Thyroid gland (tissue), 4 donors: ENCODE measurements at regions not wholly inside any gene's neighbourhood (a gene's known extent, or its start where the extent isn't known, plus 50 kb on each side); places are given as distances from the start of the nearest gene placed in this dataset.
A peak's percentile ranks its signal among the peaks of the same experiment; 100 is the strongest.

Experiments used
- DNase-seq, 2 donors: peaks; one replicate each; pipeline ENCODE4 v3.0.0-alpha.2; 2019
- H3K27ac ChIP-seq, 3 donors: fragments of 200-600 bp; sonication (generic); 1 replicate in 2 of 3; 2 replicates in 1 of 3; pipeline ENCODE4 v1.5.1; 2016 to 2019; ENCODE audit warnings: mild to moderate bottlenecking in 1 of 3, moderate library complexity in 1 of 3
- H3K27me3 ChIP-seq: fragments of 200-600 bp; sonication (generic); one replicate; pipeline ENCODE4 v1.5.1; 2019
- H3K36me3 ChIP-seq, 2 donors: fragments of 200-600 bp; sonication (generic); one replicate each; pipeline ENCODE4 v1.5.1; 2016 to 2019
- H3K4me1 ChIP-seq, 2 donors: fragments of 200-600 bp; sonication (generic); one replicate each; pipeline ENCODE4 v1.5.1; 2017 to 2019
- H3K4me3 ChIP-seq, 3 donors: fragments of 200-600 bp; sonication (generic); replicated peaks in 1 of 3; 1 replicate in 2 of 3; 2 replicates in 1 of 3; pipeline ENCODE4 v1.5.1; 2016; ENCODE audit warnings: mild to moderate bottlenecking in 1 of 3
- H3K9me3 ChIP-seq: fragments of 200-600 bp; sonication (generic); one replicate; pipeline ENCODE4 v1.5.1; 2017
- POLR2A ChIP-seq, 2 donors: fragments of 450-650 bp; IDR thresholded peaks; one replicate each; pipeline ENCODE4 v1.6.1; 2017; ENCODE audit warnings: antibody characterized with exemption in 2 of 2, mild to moderate bottlenecking in 2 of 2, moderate library complexity in 1 of 2
- WGBS, 2 donors: methylation state at CpG; one replicate each; pipeline ENCODE4 v1.1.5; 2017; 5-methylcytosine and 5-hydroxymethylcytosine counted together
- intact Hi-C: fragments of 100-400 bp; cut with DNase I; formaldehyde crosslinking; loops from one replicate; pipeline ENCODE4 v1.15.1; 2023
- TF ChIP-seq, protein P1 (sequence below), 6 experiments: fragments of 200-600 bp in 3 of 6; fragments of 450-650 bp in 3 of 6; sonication (generic) in 3 of 6; IDR thresholded peaks; one replicate each; pipeline ENCODE4 v1.5.1; 2016 to 2019; ENCODE audit warnings: antibody characterized with exemption in 6 of 6, mild to moderate bottlenecking in 2 of 6, inconsistent platforms in 1 of 6, moderate library complexity in 1 of 6

DNA sequence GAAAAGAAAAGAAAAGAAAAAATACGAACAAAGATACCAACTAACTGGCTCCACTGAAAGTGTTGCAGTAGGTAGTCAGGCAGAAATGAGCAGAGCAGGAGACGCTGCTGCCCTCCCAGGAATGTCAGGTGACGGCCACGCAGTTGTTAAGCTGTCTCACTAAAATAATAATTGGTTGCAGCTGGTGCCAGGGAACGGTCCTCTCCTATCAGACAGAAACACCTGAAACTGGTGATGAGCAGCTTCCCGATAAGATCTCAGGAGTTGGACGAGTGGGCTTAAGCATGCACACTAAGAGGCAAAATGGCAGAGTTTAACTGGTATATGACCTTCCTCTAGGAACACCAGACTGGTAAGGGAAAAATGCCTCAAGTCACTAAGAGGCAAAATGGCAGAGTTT is 611.1 kb downstream of the ZEB2 start:
- H3K9me3 ChIP-seq, result no peaks in the 10 kb centered on the region
- no peak overlapping the region for H3K27ac ChIP-seq
- no peaks in the 10 kb centered on the region for H3K27me3 ChIP-seq
- no peaks in the 10 kb centered on the region for H3K4me1 ChIP-seq
- no peak overlapping the region for H3K4me3 ChIP-seq
- 45 to 49% methylated on average over 7 of the region's 7 CpGs for WGBS, 2 donors
- H3K36me3 ChIP-seq, result no peaks in the 10 kb centered on the region
- intact Hi-C loops, result no loop called here
- DNase-seq, result peak in 1 of 2 donors; percentile 17
- no peak for TF ChIP-seq POLR2A (IDR thresholded peaks at IDR 0.05)
- TF ChIP-seq, protein P1, sequence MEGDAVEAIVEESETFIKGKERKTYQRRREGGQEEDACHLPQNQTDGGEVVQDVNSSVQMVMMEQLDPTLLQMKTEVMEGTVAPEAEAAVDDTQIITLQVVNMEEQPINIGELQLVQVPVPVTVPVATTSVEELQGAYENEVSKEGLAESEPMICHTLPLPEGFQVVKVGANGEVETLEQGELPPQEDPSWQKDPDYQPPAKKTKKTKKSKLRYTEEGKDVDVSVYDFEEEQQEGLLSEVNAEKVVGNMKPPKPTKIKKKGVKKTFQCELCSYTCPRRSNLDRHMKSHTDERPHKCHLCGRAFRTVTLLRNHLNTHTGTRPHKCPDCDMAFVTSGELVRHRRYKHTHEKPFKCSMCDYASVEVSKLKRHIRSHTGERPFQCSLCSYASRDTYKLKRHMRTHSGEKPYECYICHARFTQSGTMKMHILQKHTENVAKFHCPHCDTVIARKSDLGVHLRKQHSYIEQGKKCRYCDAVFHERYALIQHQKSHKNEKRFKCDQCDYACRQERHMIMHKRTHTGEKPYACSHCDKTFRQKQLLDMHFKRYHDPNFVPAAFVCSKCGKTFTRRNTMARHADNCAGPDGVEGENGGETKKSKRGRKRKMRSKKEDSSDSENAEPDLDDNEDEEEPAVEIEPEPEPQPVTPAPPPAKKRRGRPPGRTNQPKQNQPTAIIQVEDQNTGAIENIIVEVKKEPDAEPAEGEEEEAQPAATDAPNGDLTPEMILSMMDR (IDR thresholded peaks at IDR 0.05), result no peak

DNA sequence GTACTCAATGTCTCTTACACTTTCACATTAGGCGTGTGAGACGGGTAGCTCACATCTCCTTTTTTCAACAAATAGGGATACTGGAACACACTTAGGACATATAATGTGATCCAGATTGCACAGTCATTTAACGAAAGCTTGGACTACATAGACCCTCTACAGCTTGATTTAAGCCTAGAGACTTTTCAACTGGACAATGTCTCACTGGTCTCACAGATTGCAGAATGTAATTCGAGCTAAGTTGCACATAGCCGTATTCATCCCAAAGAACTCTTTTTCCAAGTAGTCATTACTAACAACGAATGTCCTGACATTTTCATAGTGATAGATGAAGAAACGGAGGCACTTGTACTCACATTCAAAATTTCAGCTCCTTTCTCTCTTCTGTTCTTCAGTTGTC is 612.1 kb downstream of the ZEB2 start:
- no peaks in the 10 kb centered on the region for H3K36me3 ChIP-seq
- no peak for DNase-seq
- TF ChIP-seq, protein P1 (IDR thresholded peaks at IDR 0.05), result no peak
- no peak for TF ChIP-seq POLR2A (IDR thresholded peaks at IDR 0.05)
- no peak overlapping the region for H3K4me3 ChIP-seq
- H3K27ac ChIP-seq, result no peak overlapping the region
- H3K27me3 ChIP-seq, result no peaks in the 10 kb centered on the region
- no peaks in the 10 kb centered on the region for H3K4me1 ChIP-seq
- no peaks in the 10 kb centered on the region for H3K9me3 ChIP-seq
- intact Hi-C loops, result no loop called here
- WGBS, 2 donors, result 90 to 93% methylated on average over 7 of the region's 7 CpGs

DNA sequence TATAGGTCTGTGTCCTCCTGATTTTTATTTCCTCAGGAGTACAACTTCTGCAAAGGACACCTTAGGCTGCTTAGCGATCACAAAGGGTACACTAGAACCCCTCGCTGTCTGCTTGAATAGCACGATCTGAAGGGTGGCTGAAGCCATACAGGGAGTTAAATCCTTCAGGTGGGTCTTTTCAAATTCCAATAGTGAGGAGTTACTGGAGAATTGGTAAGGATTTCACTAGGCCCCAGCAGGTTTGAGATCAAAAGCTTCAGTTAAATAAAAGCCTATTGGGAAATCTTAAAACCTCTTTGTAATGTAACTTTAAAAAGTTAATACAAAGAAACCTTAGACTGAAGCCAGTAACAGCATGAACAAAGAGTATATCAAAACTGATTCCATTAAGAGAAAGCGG is 613.1 kb downstream of the ZEB2 start:
- H3K27ac ChIP-seq, result no peak overlapping the region
- no peaks in the 10 kb centered on the region for H3K36me3 ChIP-seq
- no peaks in the 10 kb centered on the region for H3K27me3 ChIP-seq
- H3K4me3 ChIP-seq, result no peak overlapping the region
- no peaks in the 10 kb centered on the region for H3K9me3 ChIP-seq
- DNase-seq, result no peak
- 81 to 84% methylated on average over 4 of the region's 4 CpGs for WGBS, 2 donors
- intact Hi-C loops, result no loop called here
- TF ChIP-seq, protein P1 (IDR thresholded peaks at IDR 0.05), result no peak
- no peak for TF ChIP-seq POLR2A (IDR thresholded peaks at IDR 0.05)
- H3K4me1 ChIP-seq, result no peaks in the 10 kb centered on the region

DNA sequence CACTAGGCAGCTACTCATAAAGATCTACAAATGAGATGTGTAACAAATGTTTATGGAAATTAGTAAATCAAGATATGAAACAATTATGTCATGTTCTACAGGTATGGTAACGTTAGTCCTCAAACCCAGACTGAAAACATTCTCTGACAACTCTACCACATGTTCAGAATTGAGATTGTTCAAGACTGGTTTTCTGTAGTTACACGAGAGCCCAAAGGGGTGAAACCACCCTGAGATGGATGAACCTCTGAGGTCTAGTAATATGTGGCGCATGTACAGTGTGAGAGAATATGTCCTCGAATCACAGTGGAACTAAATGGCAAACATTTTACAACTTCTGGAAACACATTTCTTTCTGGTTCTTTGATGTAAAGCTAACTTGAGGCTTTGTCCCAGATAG is 614.3 kb downstream of the ZEB2 start:
- TF ChIP-seq, protein P1 (IDR thresholded peaks at IDR 0.05), result no peak
- TF ChIP-seq POLR2A (IDR thresholded peaks at IDR 0.05), result no peak
- DNase-seq, result no peak
- H3K27me3 ChIP-seq, result no peaks in the 10 kb centered on the region
- H3K27ac ChIP-seq, result no peak overlapping the region
- H3K4me1 ChIP-seq, result no peaks in the 10 kb centered on the region
- no peak overlapping the region for H3K4me3 ChIP-seq
- 88 to 90% methylated on average over 4 of the region's 4 CpGs for WGBS, 2 donors
- intact Hi-C loops, result no loop called here
- no peaks in the 10 kb centered on the region for H3K9me3 ChIP-seq
- no peaks in the 10 kb centered on the region for H3K36me3 ChIP-seq

DNA sequence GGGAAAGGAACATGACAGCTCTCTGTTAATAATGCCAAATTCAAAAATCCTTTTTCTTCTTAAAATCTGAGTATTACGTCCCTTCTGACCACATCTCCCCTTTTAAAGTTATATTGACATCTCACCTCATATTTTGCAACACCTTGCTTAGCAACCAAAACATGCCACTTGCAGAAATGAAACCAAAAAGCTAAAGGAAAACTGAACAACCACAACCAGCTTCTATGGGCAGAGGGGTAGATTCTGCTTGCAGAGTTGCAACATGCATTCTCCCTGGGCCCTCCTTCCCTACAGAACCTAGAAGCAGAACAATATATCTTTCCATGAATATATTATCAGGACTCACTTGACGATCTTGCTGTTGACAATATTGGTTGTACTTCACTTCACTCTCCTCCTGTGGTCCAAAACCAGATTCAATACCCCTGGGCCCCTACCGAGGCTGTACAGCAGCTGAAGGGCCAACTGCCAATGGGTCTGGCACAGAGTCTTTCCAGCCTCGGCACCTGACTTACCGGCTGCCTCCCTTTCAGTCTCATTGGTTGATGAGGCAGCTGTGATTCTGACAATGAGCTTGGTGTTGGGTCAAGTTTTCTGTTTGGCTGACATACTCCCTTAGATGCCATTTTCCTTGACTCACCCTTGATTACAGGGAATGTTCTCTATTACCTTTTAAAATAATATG is 616.6 kb downstream of the ZEB2 start:
- no peaks in the 10 kb centered on the region for H3K36me3 ChIP-seq
- H3K4me1 ChIP-seq, result no peaks in the 10 kb centered on the region
- DNase-seq, result no peak
- H3K27me3 ChIP-seq, result no peaks in the 10 kb centered on the region
- no peak overlapping the region for H3K27ac ChIP-seq
- intact Hi-C loops, result no loop called here
- no peaks in the 10 kb centered on the region for H3K9me3 ChIP-seq
- no peak overlapping the region for H3K4me3 ChIP-seq
- TF ChIP-seq POLR2A (IDR thresholded peaks at IDR 0.05), result no peak
- TF ChIP-seq, protein P1 (IDR thresholded peaks at IDR 0.05), result no peak
- WGBS, 2 donors, result 80% methylated on average over 5 of the region's 5 CpGs
